KMS-11 (cell line): ENCODE measurements at regions not wholly inside any gene's neighbourhood (a gene's known extent, or its start where the extent isn't known, plus 50 kb on each side); places are given as distances from the start of the nearest gene placed in this dataset.

Source experiments
- H2AFZ ChIP-seq: fragments of 200-600 bp; sonication (generic); 2 replicates; pipeline ENCODE4 v1.6.1; 2016; ENCODE audit warnings: antibody characterized with exemption, mixed run types, low read depth
- H3K27ac ChIP-seq: fragments of 200-600 bp; sonication (generic); 2 replicates; pipeline ENCODE4 v1.6.1; 2016; ENCODE audit warnings: mild to moderate bottlenecking, mixed run types
- H3K27me3 ChIP-seq: fragments of 200-600 bp; sonication (generic); 2 replicates; pipeline ENCODE4 v1.6.1; 2017; ENCODE audit warnings: mild to moderate bottlenecking, low read depth, mixed run types, moderate library complexity; ENCODE audit not compliant: insufficient read depth
- H3K36me3 ChIP-seq: fragments of 200-600 bp; sonication (generic); 2 replicates; pipeline ENCODE4 v1.6.1; 2017; ENCODE audit warnings: mild to moderate bottlenecking, mixed run types; ENCODE audit not compliant: insufficient read depth
- H3K4me1 ChIP-seq: fragments of 200-600 bp; sonication (generic); 2 replicates; pipeline ENCODE4 v1.6.1; 2016; ENCODE audit warnings: mild to moderate bottlenecking, low read depth, mixed run types; ENCODE audit not compliant: poor library complexity, severe bottlenecking
- H3K4me2 ChIP-seq: fragments of 200-600 bp; sonication (generic); 2 replicates; pipeline ENCODE4 v1.7.0; 2016; ENCODE audit warnings: mild to moderate bottlenecking, mixed run types
- H3K4me3 ChIP-seq: fragments of 200-600 bp; sonication (generic); IDR thresholded peaks from 2 replicates; pipeline ENCODE4 v1.6.1; 2017; ENCODE audit warnings: low read depth, low read length, mixed read lengths; ENCODE audit not compliant: insufficient read depth
- H3K79me2 ChIP-seq: fragments of 200-600 bp; sonication (generic); 2 replicates; pipeline ENCODE4 v1.6.1; 2016; ENCODE audit warnings: low read depth, mixed run types; ENCODE audit not compliant: insufficient read depth
- H3K9ac ChIP-seq: fragments of 200-600 bp; sonication (generic); 2 replicates; pipeline ENCODE4 v1.6.1; 2016; ENCODE audit warnings: mild to moderate bottlenecking, mixed run types
- H4K20me1 ChIP-seq: fragments of 200-600 bp; sonication (generic); 2 replicates; pipeline ENCODE4 v1.6.1; 2016; ENCODE audit warnings: mild to moderate bottlenecking, mixed run types; ENCODE audit not compliant: insufficient read depth
- TF ChIP-seq, protein P1 (sequence below): fragments of 200-600 bp; sonication (generic); conservative IDR thresholded peaks from 2 replicates; pipeline ENCODE4 v1.6.1; 2017; ENCODE audit warnings: low read depth, mild to moderate bottlenecking, antibody characterized with exemption, low read length, moderate library complexity, mixed read lengths

DNA sequence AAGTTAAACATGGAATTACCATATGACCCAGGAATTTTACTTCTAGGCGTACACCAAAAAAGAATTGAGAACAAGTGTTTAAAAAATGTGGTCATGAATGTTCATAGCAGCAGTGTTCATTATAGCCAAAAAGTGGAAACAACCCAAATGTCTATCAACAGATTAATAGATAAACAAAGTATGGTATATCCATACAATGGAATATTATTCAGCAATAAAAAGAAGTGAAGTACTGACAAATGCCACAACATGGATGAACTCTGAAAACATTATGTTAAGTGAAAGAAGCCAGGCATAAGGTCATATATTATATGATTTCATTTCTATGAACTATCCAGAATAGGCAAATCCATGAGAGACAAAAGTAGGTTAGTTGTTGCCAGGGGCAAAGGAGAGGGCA lies 141.7 kb upstream of the NAV2 start:
- TF ChIP-seq, protein P1, sequence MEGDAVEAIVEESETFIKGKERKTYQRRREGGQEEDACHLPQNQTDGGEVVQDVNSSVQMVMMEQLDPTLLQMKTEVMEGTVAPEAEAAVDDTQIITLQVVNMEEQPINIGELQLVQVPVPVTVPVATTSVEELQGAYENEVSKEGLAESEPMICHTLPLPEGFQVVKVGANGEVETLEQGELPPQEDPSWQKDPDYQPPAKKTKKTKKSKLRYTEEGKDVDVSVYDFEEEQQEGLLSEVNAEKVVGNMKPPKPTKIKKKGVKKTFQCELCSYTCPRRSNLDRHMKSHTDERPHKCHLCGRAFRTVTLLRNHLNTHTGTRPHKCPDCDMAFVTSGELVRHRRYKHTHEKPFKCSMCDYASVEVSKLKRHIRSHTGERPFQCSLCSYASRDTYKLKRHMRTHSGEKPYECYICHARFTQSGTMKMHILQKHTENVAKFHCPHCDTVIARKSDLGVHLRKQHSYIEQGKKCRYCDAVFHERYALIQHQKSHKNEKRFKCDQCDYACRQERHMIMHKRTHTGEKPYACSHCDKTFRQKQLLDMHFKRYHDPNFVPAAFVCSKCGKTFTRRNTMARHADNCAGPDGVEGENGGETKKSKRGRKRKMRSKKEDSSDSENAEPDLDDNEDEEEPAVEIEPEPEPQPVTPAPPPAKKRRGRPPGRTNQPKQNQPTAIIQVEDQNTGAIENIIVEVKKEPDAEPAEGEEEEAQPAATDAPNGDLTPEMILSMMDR, result no peak

DNA sequence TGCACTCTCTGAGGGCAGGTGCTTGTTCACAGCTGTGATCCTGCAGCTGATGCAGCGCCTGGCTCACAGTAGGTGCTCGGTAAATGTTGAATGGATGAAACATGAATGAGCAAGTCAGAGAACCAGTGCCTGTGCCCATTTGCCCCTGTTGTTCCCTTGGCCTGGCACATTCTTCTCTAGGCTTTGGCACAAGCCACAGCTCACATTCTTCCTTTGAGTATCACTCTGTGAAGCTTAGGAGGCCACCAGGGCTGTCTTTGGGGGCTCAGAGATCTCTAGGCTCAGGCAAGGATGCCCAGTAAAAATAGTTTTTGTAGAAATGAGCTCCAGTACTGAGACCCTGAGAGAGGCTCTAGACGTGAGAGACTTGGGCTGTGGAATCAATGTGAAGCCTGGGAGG lies 144.6 kb upstream of the NAV2 start:
- TF ChIP-seq, protein P1, result no peak
- Histone ChIP-seq H3K36me3 (no peaks in the 10 kb centered on the region), H3K79me2 (no peaks in the 10 kb centered on the region)

More for the DNA sequence above, 141.7 kb upstream of the NAV2 start:
- H3K79me2 ChIP-seq, result no peaks in the 10 kb centered on the region
- H4K20me1 ChIP-seq, result no peaks in the 10 kb centered on the region
- H3K27me3 ChIP-seq, result no peaks in the 10 kb centered on the region
- H3K9ac ChIP-seq, result no peak overlapping the region
- no peak overlapping the region for H2AFZ ChIP-seq
- no peak overlapping the region for H3K4me3 ChIP-seq
- no peak overlapping the region for H3K4me2 ChIP-seq
- no peak overlapping the region for H3K27ac ChIP-seq
- no peaks in the 10 kb centered on the region for H3K4me1 ChIP-seq
- no peaks in the 10 kb centered on the region for H3K36me3 ChIP-seq

DNA sequence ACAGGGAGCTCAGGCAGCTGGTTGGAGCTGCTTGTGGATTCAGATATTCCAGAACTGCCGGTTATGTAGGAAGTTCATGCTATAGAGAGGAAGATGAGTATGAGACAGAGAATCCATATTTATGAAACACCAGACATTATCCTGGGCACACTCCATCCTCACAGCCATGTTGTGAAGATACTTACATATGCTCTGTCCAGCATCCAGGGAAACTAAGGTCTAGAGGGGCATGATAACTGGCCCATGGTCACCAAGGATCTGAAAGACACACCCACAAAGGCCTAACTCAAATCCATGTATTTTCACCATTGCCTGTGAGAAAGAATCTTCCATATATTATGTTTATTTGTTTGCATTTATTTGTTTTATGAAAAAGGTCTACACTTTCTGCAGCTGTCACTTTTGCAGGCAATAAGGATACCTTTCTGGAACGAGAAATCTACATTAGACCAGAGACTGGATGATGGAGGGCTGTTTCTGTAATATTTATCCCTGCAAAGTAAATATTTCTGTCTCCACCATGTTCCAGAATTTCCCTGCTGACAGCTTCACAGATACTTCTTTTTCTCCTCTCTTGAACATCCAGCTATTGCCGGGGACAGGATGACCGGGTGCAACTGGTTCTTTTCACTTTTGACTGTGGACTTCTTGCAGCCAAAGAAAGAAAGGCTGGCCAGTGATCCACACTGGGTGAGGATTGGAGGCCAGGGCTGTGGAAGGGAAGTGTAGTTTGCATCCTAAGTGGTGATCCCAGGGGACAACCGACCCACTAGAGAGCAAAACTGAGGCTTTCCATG lies 145.9 kb upstream of the NAV2 start:
- Histone ChIP-seq H3K36me3 (no peaks in the 10 kb centered on the region), H3K4me1 (no peaks in the 10 kb centered on the region), H4K20me1 (no peaks in the 10 kb centered on the region), H3K4me2 (no peak overlapping the region), H3K4me3 (no peak overlapping the region), H3K27me3 (no peaks in the 10 kb centered on the region), H3K79me2 (no peaks in the 10 kb centered on the region), H2AFZ (no peak overlapping the region), H3K9ac (no peak overlapping the region), H3K27ac (no peak overlapping the region)
- TF ChIP-seq, protein P1, result no peak

More for the DNA sequence above, 144.6 kb upstream of the NAV2 start:
- H2AFZ ChIP-seq, result no peak overlapping the region
- no peak overlapping the region for H3K4me2 ChIP-seq
- no peaks in the 10 kb centered on the region for H3K27me3 ChIP-seq
- H3K4me3 ChIP-seq, result no peak overlapping the region
- no peak overlapping the region for H3K9ac ChIP-seq
- H4K20me1 ChIP-seq, result no peaks in the 10 kb centered on the region
- H3K4me1 ChIP-seq, result no peaks in the 10 kb centered on the region
- H3K27ac ChIP-seq, result no peak overlapping the region

DNA sequence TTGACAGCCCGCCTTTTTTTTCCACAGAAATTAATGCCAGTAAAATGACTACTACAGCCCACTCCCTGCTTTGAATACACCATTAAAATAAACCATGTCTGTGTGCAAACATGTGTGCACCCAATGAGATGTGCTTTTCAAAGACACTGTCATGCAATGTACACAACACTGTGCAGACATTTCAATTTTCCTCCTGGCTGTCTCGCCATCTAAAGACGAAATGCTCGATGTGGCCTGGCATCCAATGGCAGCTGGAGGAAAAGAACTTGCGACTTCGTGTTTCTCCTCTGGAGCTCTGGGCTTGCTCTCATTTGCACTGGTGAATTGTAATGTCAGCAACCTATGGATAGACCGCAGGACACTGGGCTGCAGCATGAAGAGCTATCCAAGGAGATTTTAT lies 147.0 kb upstream of the NAV2 start:
- H4K20me1 ChIP-seq, result no peaks in the 10 kb centered on the region
- H3K79me2 ChIP-seq, result no peaks in the 10 kb centered on the region
- no peak overlapping the region for H3K4me3 ChIP-seq
- H3K4me1 ChIP-seq, result no peaks in the 10 kb centered on the region
- no peaks in the 10 kb centered on the region for H3K36me3 ChIP-seq
- no peak overlapping the region for H3K9ac ChIP-seq
- H3K27ac ChIP-seq, result no peak overlapping the region
- no peaks in the 10 kb centered on the region for H3K27me3 ChIP-seq
- H2AFZ ChIP-seq, result no peak overlapping the region
- no peak overlapping the region for H3K4me2 ChIP-seq
- TF ChIP-seq, protein P1, result no peak
